ENCODE measurements at regions not wholly inside any gene's neighbourhood (a gene's known extent, or its start where the extent isn't known, plus 50 kb on each side); places are given as distances from the start of the nearest gene placed in this dataset.

GRCh38 chr5:155934964-155935363 lies 392.0 kb upstream of the SGCD start:
- Histone ChIP-seq H3K4me1 (ENCODE audit: control insufficient read depth, insufficient read depth, low read length) (no peaks in the 10 kb centered on the region), H3K36me3 (ENCODE audit: control insufficient read depth, insufficient read depth, low read length) (no peaks in the 10 kb centered on the region), H3K9ac (ENCODE audit: extremely low read depth, low read length, poor library complexity, severe bottlenecking) (no peak overlapping the region), H3K4me3 (ENCODE audit: low read length) (no peak overlapping the region), H3K9me3 (ENCODE audit: control insufficient read depth, low read length) (no peaks in the 10 kb centered on the region), H3K27me3 (ENCODE audit: control insufficient read depth, insufficient read depth, low read length, poor library complexity, severe bottlenecking) (no peaks in the 10 kb centered on the region), H3K27ac (ENCODE audit: low read depth, low read length) (no peak overlapping the region)
- H3K9me3 Mint-ChIP-seq: no peaks in the 10 kb centered on the region
- WGBS, 2 experiments (ENCODE audit: insufficient coverage in 1 of 2, insufficient read length in 1 of 2): 86% methylated on average over 1 of the region's 1 CpG; no CpG with 5 or more reads in 1 of the 2 experiments
- no peak for TF ChIP-seq CTCF (conservative IDR thresholded peaks at IDR 0.05)
- peaks cover 5% of the 10 kb centered on the region for H3K27me3 Mint-ChIP-seq (ENCODE audit: insufficient read depth)
- no peaks in the 10 kb centered on the region for H3K4me1 Mint-ChIP-seq
- no peak for DNase-seq
- H3K27ac Mint-ChIP-seq: no peak overlapping the region
- no peak overlapping the region for H3K4me3 Mint-ChIP-seq
- no peaks in the 10 kb centered on the region for H3K36me3 Mint-ChIP-seq (ENCODE audit: low read depth)

GRCh38 chr5:155935723-155936122 lies 391.2 kb upstream of the SGCD start:
- no peaks in the 10 kb centered on the region for H3K36me3 Mint-ChIP-seq (ENCODE audit: low read depth)
- no peaks in the 10 kb centered on the region for H3K27me3 ChIP-seq (ENCODE audit: control insufficient read depth, insufficient read depth, low read length, poor library complexity, severe bottlenecking)

GRCh38 chr5:155936520-155937406 lies 390.2 kb upstream of the SGCD start:
- Mint-ChIP-seq H3K9me3 (no peaks in the 10 kb centered on the region), H3K4me3 (no peak overlapping the region), H3K27me3 (ENCODE audit: insufficient read depth) (peaks cover 5% of the 10 kb centered on the region), H3K4me1 (no peaks in the 10 kb centered on the region), H3K27ac (no peak overlapping the region), H3K36me3 (ENCODE audit: low read depth) (no peaks in the 10 kb centered on the region)
- H3K27me3 ChIP-seq (ENCODE audit: control insufficient read depth, insufficient read depth, low read length, poor library complexity, severe bottlenecking): no peaks in the 10 kb centered on the region
- H3K27ac ChIP-seq (ENCODE audit: low read depth, low read length): no peak overlapping the region
- TF ChIP-seq CTCF (conservative IDR thresholded peaks at IDR 0.05): no peak
- no peaks in the 10 kb centered on the region for H3K36me3 ChIP-seq (ENCODE audit: control insufficient read depth, insufficient read depth, low read length)
- no peak for DNase-seq
- WGBS, 2 experiments (ENCODE audit: insufficient coverage in 1 of 2, insufficient read length in 1 of 2): 82 to 87% methylated on average over 7 to 20 of the region's 20 CpGs
- no peak overlapping the region for H3K9ac ChIP-seq (ENCODE audit: extremely low read depth, low read length, poor library complexity, severe bottlenecking)
- no peak overlapping the region for H3K4me3 ChIP-seq (ENCODE audit: low read length)
- H3K4me1 ChIP-seq (ENCODE audit: control insufficient read depth, insufficient read depth, low read length): no peaks in the 10 kb centered on the region
- H3K9me3 ChIP-seq (ENCODE audit: control insufficient read depth, low read length): no peaks in the 10 kb centered on the region

More at GRCh38 chr5:155935723-155936122, 391.2 kb upstream of the SGCD start:
- Mint-ChIP-seq H3K4me1 (no peaks in the 10 kb centered on the region), H3K4me3 (no peak overlapping the region), H3K27me3 (ENCODE audit: insufficient read depth) (peaks cover 5% of the 10 kb centered on the region), H3K27ac (no peak overlapping the region), H3K9me3 (no peaks in the 10 kb centered on the region)
- H3K36me3 ChIP-seq (ENCODE audit: control insufficient read depth, insufficient read depth, low read length): no peaks in the 10 kb centered on the region
- H3K4me1 ChIP-seq (ENCODE audit: control insufficient read depth, insufficient read depth, low read length): no peaks in the 10 kb centered on the region
- TF ChIP-seq CTCF (conservative IDR thresholded peaks at IDR 0.05): no peak
- no peak overlapping the region for H3K27ac ChIP-seq (ENCODE audit: low read depth, low read length)
- 92 to 100% methylated on average over 4 to 6 of the region's 6 CpGs for WGBS, 2 experiments (ENCODE audit: insufficient coverage in 1 of 2, insufficient read length in 1 of 2)
- no peak for DNase-seq
- H3K9me3 ChIP-seq (ENCODE audit: control insufficient read depth, low read length): no peaks in the 10 kb centered on the region
- no peak overlapping the region for H3K4me3 ChIP-seq (ENCODE audit: low read length)
- H3K9ac ChIP-seq (ENCODE audit: extremely low read depth, low read length, poor library complexity, severe bottlenecking): no peak overlapping the region
